ENCODE measurements at regions not wholly inside any gene's neighbourhood (a gene's known extent, or its start where the extent isn't known, plus 50 kb on each side); places are given as distances from the start of the nearest gene placed in this dataset.
"Not testable (repeated sequence)": the region's sequence is repeated elsewhere in the genome, so short reads cannot be mapped to it uniquely, and the experiment has no call there.

DNA sequence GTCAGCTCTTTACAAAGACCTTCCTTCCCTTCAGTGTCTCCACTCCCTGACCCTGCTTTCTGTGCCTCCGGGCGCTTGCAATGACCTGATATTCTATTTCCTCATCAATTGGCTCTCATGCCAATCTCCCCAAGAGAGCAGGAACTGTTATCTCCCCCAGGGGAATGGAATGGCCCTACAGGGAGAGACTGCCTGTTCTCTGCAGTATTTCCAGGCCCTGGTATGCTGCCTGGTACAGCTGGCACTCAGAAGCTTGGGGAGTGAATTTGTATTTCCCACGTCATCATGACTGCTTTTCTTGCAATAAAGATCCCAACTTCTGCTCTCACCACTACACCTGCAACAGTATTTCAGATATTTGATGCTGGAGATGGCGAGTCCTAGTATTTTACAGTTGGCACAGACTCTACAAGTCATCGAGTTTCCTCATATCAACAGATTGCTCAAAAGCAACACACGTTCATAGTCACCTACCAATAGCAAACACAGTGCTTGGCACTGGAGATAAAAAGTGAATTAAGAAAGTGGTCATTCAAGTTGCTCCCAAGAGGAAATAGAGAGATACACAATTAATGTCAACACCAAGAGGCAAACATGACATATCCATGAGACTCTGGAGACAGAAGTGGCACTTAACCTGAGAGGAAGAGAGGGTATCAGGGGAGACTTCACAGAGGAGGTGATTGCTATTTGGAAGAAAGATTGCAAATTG is 90.5 kb upstream of the EGFL6 start:
- no peak for DNase-seq (ENCODE audit: low read depth in 2 of 2)

- no peak for DNase-seq (ENCODE audit: low read depth in 2 of 2)
Measured at GRCh38 chrX:13476384-13476783, 93.0 kb upstream of the EGFL6 start.

DNA sequence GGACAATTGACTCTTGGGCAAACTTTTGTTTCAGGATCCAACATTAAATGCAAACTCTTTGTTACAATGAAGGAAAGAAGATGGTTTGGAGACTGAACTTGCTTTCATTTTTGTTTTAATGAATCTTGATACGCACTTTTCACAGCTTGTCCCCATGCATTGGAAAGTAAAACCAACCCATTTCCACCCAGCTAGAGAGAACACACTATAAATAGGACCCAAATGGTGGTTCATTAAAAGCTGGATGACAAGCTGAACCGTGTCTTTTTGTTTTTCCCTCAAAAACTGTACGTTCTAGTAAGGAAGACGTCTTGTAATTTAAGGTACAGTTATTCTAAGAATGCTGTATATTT is 95.3 kb upstream of the EGFL6 start:
- no peak for DNase-seq (ENCODE audit: low read depth in 2 of 2)

- DNase-seq (ENCODE audit: low read depth in 2 of 2), result no peak
Measured at GRCh38 chrX:13473442-13474163, 95.8 kb upstream of the EGFL6 start.

GRCh38 chrX:13472975-13473374 is 96.4 kb upstream of the EGFL6 start:
- no peak for DNase-seq (ENCODE audit: low read depth in 2 of 2)

GRCh38 chrX:13471269-13471668 is 98.1 kb upstream of the EGFL6 start:
- no peak for DNase-seq (ENCODE audit: low read depth in 2 of 2)

- DNase-seq (ENCODE audit: low read depth in 2 of 2), result no peak
Measured at GRCh38 chrX:13470685-13470977, 98.8 kb upstream of the EGFL6 start.

- DNase-seq (ENCODE audit: low read depth in 2 of 2), result peak in 1 of 2 donors; percentile 73
Measured at GRCh38 chrX:13469963-13470684, 99.3 kb upstream of the EGFL6 start.

GRCh38 chrX:13468096-13468495 is 101.3 kb upstream of the EGFL6 start:
- no peak for DNase-seq (ENCODE audit: low read depth in 2 of 2)

DNA sequence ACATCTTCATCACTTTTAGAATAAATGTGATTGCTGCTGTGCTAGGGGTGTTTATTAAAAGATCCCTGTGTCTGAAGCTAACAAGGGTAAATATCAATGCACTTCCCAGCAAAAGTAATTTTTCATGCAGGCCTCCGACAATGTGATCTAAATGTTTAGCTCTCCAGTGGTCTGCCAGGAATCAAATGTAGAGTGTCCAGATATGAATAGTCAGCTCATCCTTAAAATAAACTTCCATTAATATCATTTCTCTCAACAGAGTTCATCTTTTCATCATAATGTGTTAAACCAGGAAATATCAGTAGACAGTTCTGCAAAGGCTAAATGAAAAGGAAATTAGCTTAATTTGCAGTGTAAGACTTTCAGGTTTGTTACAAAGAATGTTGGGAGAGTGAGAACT is 102.2 kb upstream of the EGFL6 start:
- no peak for DNase-seq (ENCODE audit: low read depth in 2 of 2)

DNA sequence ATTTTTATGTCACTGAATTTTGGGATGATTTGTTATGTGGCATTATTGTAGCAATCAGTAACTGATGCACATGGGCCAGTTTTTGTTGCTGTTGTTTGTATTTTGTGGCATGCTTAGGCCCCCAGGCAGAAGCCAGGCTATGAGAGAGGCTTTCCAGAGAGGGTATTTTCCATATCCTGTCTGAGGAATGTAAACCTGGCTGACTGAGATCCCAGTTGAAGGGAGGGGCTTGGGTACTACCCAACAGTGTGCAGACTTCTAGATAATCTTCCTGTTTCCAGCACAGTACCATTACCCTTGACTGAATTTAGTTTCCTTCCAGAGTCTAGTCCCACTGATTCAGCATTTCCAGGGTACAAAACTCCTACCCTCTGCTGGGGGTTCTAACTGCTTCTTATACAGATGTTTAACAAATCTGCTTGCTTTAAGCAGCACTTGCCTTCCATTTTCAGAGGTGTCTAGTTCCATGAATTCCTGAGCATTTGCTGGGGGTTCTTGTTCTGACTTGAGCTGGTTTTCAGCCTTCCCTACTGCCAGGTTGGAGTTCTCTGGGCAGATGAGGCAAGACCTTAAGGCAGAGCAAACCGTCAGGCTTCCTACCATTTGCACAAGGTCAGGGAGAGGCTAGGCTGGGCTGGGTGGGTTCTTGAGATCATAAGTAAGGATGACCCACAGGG is 104.7 kb upstream of the EGFL6 start:
- peak in 1 of 2 donors; percentile 7 for DNase-seq (ENCODE audit: low read depth in 2 of 2)

DNA sequence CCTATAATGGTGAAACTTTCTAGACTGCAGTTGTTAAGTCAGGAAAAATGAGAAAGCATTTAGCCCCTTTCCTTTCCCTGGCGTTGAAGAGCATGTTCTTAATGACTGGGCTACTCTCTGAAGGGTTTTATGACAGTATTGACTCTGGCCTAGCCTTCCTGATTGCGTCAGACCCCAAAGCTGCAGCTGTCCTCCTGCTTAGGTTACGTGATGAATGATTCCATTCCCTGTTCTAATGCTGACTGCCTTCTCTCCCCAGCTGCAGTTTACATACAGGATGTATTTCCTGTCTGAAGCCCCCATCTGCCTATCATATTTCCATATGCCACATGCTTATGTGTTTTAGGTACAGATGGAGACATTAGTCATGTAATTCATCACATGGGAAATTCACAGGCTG is 105.8 kb upstream of the EGFL6 start:
- peak; percentile 53 to 80 for DNase-seq (ENCODE audit: low read depth in 2 of 2)

- DNase-seq (ENCODE audit: low read depth in 2 of 2), result no peak
Measured at GRCh38 chrX:13452283-13452682, 117.1 kb upstream of the EGFL6 start.

DNA sequence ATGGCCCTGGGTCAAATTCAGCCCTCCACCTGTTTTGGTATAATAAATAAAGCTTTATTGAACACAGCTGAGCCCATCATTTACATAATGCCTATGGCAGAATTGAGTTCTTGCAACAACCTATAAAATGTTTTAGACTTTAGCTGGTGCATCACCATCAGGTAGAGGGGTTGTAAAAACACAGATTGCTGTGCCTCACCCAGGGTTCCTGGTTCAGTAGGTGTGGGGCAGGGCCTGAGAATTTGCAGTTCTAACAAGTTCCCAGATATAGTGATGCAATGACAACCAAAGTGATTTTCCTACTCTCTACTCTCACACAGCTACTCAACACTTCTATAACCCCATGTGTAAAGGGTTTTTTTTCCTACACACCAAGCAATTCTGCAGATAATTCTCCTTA is 120.0 kb upstream of the EGFL6 start:
- DNase-seq (ENCODE audit: low read depth in 2 of 2), result no peak

DNA sequence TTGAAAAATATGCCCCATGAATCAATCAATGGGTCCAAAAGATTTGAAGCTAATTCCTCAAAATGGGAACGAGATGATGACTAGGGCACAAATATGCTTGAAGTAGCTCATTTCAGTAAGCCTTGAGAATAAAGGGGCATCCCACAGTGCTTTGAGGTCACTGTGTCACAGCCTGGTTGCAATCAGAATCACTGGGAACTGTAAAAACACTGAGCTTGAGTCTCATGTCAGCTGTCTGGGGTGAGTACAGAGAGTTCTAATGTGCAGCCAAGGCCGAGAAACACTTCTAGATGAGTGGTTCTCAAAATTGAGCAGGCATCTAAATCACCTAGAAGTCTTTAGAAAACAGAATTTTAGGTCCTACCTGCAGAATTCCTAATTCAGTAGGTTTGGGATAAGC is 120.5 kb upstream of the EGFL6 start:
- no peak for DNase-seq (ENCODE audit: low read depth in 2 of 2)

GRCh38 chrX:13441608-13442007 is 121.8 kb upstream of the ATXN3L start:
- DNase-seq (ENCODE audit: low read depth in 2 of 2), result not testable (repeated sequence)

DNA sequence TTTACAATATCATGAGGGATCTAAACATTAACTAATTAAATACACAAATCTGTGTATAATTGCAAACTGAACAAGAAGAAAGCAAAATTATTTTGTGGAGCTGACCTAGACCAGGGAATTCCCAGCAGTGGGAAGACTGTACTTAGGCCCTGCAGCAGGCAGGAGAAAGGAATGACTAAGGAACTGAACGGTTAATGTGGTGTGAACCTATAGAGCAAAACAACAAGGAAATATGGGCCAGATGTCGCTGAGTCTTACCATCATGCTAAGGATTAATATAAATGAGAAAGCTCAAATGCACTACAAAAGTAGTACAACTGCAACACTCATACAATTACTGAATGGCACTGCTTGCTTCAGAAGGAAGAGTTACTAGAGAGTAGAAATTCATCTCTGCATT is 120.3 kb upstream of the ATXN3L start:
- DNase-seq (ENCODE audit: low read depth in 2 of 2), result no peak

GRCh38 chrX:13433298-13433605 is 113.4 kb upstream of the ATXN3L start:
- DNase-seq (ENCODE audit: low read depth in 2 of 2), result peak in 1 of 2 donors; percentile 12

DNA sequence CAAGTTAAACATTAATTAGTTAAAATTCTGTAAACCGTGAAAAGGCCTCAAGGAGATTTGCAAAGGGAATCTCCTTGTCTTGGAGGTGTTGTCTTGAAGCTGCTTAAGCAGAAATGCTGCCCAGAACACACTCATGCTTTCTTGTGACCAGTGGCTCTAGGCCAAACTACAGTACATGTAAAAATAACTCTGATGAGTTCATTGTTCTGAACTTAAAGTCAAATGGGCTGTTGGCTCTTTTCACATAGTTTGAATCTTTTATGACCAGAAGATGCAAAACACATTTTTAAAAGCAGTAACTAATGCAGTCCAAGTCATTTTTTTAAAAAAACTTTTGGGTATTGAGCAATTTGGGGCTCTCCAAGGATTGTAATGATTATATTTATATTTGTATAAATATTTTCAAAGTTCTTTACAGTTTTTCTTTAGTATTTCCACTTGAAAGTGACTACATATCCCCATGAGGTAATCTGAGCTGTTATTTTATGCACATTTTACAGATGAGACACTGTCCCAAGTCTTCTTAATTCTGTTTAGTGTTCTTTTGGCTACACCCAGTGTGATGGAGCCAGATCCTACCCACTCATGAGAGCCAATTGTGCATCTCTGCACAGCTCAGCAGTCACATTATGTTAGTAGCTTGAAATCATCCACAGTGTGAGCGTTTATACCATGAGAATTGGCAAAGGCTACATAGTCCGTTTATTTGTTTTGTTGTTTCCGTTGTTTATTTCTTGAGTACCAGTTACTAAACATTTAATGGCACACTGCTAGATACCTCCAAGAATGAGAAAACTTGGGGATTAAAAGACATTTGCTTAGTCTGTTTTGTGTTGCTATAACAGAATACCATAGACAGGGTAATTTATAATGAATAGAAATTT is 112.8 kb upstream of the ATXN3L start:
- DNase-seq (ENCODE audit: low read depth in 2 of 2), result peak; percentile 15 to 87

DNA sequence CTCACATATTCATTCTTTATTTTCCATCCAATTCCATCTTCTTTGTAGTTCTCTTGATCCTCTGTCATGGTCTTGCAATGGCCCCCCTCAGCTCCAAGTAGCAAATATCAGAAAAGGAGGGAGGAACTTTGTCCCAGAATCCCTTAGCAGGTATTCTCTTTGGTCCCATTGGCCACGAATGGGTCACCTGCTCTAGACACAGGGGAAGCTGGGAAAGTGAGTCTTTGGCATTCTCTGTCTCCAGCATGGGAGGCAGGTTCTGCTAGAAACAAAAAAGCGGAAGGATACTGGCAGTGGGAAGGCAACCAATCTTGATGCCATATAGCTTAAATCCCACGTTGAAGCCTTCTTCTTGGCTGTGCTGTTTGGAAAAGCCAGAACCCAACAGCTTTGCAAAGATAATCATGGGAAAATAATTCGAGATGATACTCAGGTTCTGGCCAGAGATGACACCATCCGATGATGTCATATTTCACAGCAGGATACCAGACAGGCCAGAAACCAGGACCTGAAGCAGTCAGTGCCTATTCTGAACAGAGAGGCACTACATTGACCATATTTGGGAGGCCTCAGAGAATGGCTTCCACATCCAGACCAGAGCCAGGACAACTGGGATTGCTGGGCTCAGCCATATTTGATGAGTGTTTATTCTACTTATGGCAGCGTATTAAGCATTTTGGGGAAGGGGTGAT is 110.4 kb upstream of the ATXN3L start:
- no peak for DNase-seq (ENCODE audit: low read depth in 2 of 2)
